SH-SY5Y (cell line): ENCODE measurements at regions not wholly inside any gene's neighbourhood (a gene's known extent, or its start where the extent isn't known, plus 50 kb on each side); places are given as distances from the start of the nearest gene placed in this dataset.

Source experiments
- GATA2 ChIP-seq: IDR thresholded peaks from 2 replicates; pipeline ENCODE4 v1.6.1; 2011; ENCODE audit warnings: mild to moderate bottlenecking, low read depth, low read length
- GATA3 ChIP-seq: IDR thresholded peaks from 2 replicates; pipeline ENCODE4 v1.6.1; 2011; ENCODE audit warnings: low read depth, mild to moderate bottlenecking, low read length, moderate library complexity

- TF ChIP-seq GATA3, result no peak
- TF ChIP-seq GATA2, result no peak
These were observed 645.7 kb upstream of the TENM4 start for GRCh38 chr11:80086496-80087055.
